WERI-Rb-1 (cell line): ENCODE measurements at regions not wholly inside any gene's neighbourhood (a gene's known extent, or its start where the extent isn't known, plus 50 kb on each side); places are given as distances from the start of the nearest gene placed in this dataset.

ENCODE experiments used
- DNase-seq: peaks from one replicate; pipeline ENCODE4 v3.0.0-alpha.2; 2020
- H3K27ac ChIP-seq: fragments of 250-450 bp; sonication (Bioruptor Pico); 2 replicates; pipeline ENCODE4 v1.5.1; 2020; ENCODE audit warnings: mild to moderate bottlenecking, moderate library complexity
- H3K27me3 ChIP-seq: fragments of 250-450 bp; sonication (Bioruptor Pico); 2 replicates; pipeline ENCODE4 v1.5.1; 2021; ENCODE audit warnings: mild to moderate bottlenecking, low read depth, moderate library complexity; ENCODE audit not compliant: insufficient read depth, severe bottlenecking
- H3K36me3 ChIP-seq: fragments of 250-450 bp; sonication (Bioruptor Pico); 2 replicates; pipeline ENCODE4 v1.5.1; 2020; ENCODE audit warnings: mild to moderate bottlenecking, moderate library complexity
- H3K4me3 ChIP-seq: 2 replicates; pipeline ENCODE4 v1.5.1; 2011; ENCODE audit warnings: low read depth, mild to moderate bottlenecking, control low read depth, low read length
- H3K9me3 ChIP-seq: fragments of 250-450 bp; sonication (Bioruptor Pico); 2 replicates; pipeline ENCODE4 v1.5.1; 2021; ENCODE audit warnings: mild to moderate bottlenecking, moderate library complexity; ENCODE audit not compliant: severe bottlenecking
- CTCF ChIP-seq: IDR thresholded peaks from 2 replicates; pipeline ENCODE4 v1.5.1; 2011; ENCODE audit warnings: low read depth, mild to moderate bottlenecking, control low read depth, inconsistent platforms, low read length

- no peak overlapping the region for H3K27ac ChIP-seq
- no peaks in the 10 kb centered on the region for H3K27me3 ChIP-seq
- no peaks in the 10 kb centered on the region for H3K36me3 ChIP-seq
- DNase-seq: no peak
- H3K4me3 ChIP-seq: no peak overlapping the region
- no peaks in the 10 kb centered on the region for H3K9me3 ChIP-seq
- no peak for TF ChIP-seq CTCF
These were observed 437.4 kb upstream of the UBE2E2 start for GRCh38 chr3:22765679-22766078.

- H3K4me3 ChIP-seq: no peak overlapping the region
- no peaks in the 10 kb centered on the region for H3K36me3 ChIP-seq
- no peaks in the 10 kb centered on the region for H3K9me3 ChIP-seq
- DNase-seq: no peak
- no peak for TF ChIP-seq CTCF
- no peak overlapping the region for H3K27ac ChIP-seq
- no peaks in the 10 kb centered on the region for H3K27me3 ChIP-seq
These were observed 425.3 kb upstream of the UBE2E2 start for GRCh38 chr3:22777834-22778233.

GRCh38 chr3:22779737-22780136, 423.4 kb upstream of the UBE2E2 start:
- no peak overlapping the region for H3K4me3 ChIP-seq
- H3K9me3 ChIP-seq: peaks cover 2% of the 10 kb centered on the region
- H3K27me3 ChIP-seq: no peaks in the 10 kb centered on the region
- no peak overlapping the region for H3K27ac ChIP-seq
- TF ChIP-seq CTCF: no peak
- no peaks in the 10 kb centered on the region for H3K36me3 ChIP-seq
- DNase-seq: no peak

- Histone ChIP-seq H3K36me3 (no peaks in the 10 kb centered on the region), H3K9me3 (no peaks in the 10 kb centered on the region), H3K27ac (no peak overlapping the region), H3K4me3 (no peak overlapping the region), H3K27me3 (no peaks in the 10 kb centered on the region)
- no peak for DNase-seq
- no peak for TF ChIP-seq CTCF
These were observed 410.6 kb upstream of the UBE2E2 start for GRCh38 chr3:22792533-22792932.

- H3K27me3 ChIP-seq: no peaks in the 10 kb centered on the region
- no peaks in the 10 kb centered on the region for H3K9me3 ChIP-seq
- no peak for TF ChIP-seq CTCF
- no peak for DNase-seq
- H3K4me3 ChIP-seq: no peak overlapping the region
- H3K27ac ChIP-seq: no peak overlapping the region
- H3K36me3 ChIP-seq: no peaks in the 10 kb centered on the region
These were observed 407.2 kb upstream of the UBE2E2 start for GRCh38 chr3:22795917-22796316.

GRCh38 chr3:22798461-22798860, 404.7 kb upstream of the UBE2E2 start:
- Histone ChIP-seq H3K27ac (no peak overlapping the region), H3K27me3 (no peaks in the 10 kb centered on the region), H3K4me3 (no peak overlapping the region), H3K36me3 (no peaks in the 10 kb centered on the region), H3K9me3 (no peaks in the 10 kb centered on the region)
- no peak for DNase-seq
- no peak for TF ChIP-seq CTCF
